H9 (cell line): ENCODE measurements at regions not wholly inside any gene's neighbourhood (a gene's known extent, or its start where the extent isn't known, plus 50 kb on each side); places are given as distances from the start of the nearest gene placed in this dataset.

Experiments
- DNase-seq: peaks from one replicate; pipeline ENCODE4 v3.0.0-alpha.2; 2017
- H2AFZ ChIP-seq: one replicate; pipeline ENCODE4 v1.6.1; 2013; ENCODE audit warnings: mild to moderate bottlenecking, low read length, control low read depth, moderate library complexity
- H2AK5ac ChIP-seq: 2 replicates; pipeline ENCODE4 v1.6.1; 2013; ENCODE audit warnings: low read length, control low read depth, mixed read lengths; ENCODE audit not compliant: insufficient read length
- H2BK120ac ChIP-seq: one replicate; pipeline ENCODE4 v1.6.1; 2013; ENCODE audit warnings: low read depth, mild to moderate bottlenecking, low read length, control low read depth, inconsistent platforms; ENCODE audit not compliant: poor library complexity, severe bottlenecking
- H2BK12ac ChIP-seq: 2 replicates; pipeline ENCODE4 v1.6.1; 2013; ENCODE audit warnings: low read length, control low read depth, mixed read lengths, low read depth; ENCODE audit not compliant: insufficient read length
- H2BK15ac ChIP-seq: 2 replicates; pipeline ENCODE4 v1.6.1; 2013; ENCODE audit warnings: low read depth, low read length, control low read depth
- H2BK20ac ChIP-seq: one replicate; pipeline ENCODE4 v1.6.1; 2013; ENCODE audit warnings: low read depth, mild to moderate bottlenecking, low read length, control low read depth, inconsistent platforms; ENCODE audit not compliant: poor library complexity, severe bottlenecking
- H2BK5ac ChIP-seq: 2 replicates; pipeline ENCODE4 v1.6.1; 2013; ENCODE audit warnings: low read length, control low read depth, mixed read lengths; ENCODE audit not compliant: insufficient read length
- H3K14ac ChIP-seq: 2 replicates; pipeline ENCODE4 v1.6.1; 2013; ENCODE audit warnings: low read length, control low read depth; ENCODE audit not compliant: insufficient read depth
- H3K18ac ChIP-seq: 2 replicates; pipeline ENCODE4 v1.6.1; 2013; ENCODE audit warnings: low read depth, mild to moderate bottlenecking, mixed read lengths, low read length, control low read depth; ENCODE audit not compliant: insufficient read length
- H3K23ac ChIP-seq: 2 replicates; pipeline ENCODE4 v1.6.1; 2013; ENCODE audit warnings: low read length, control low read depth, mixed read lengths, low read depth; ENCODE audit not compliant: insufficient read length
- H3K23me2 ChIP-seq: 2 replicates; pipeline ENCODE4 v1.6.1; 2013; ENCODE audit warnings: low read depth, mild to moderate bottlenecking, mixed read lengths, low read length, control low read depth; ENCODE audit not compliant: insufficient read length, poor library complexity, severe bottlenecking
- H3K27ac ChIP-seq: 2 replicates; pipeline ENCODE4 v1.5.1; 2013; ENCODE audit warnings: low read length, control low read depth, mixed read lengths, low read depth; ENCODE audit not compliant: insufficient read length
- H3K27me3 ChIP-seq: 2 replicates; pipeline ENCODE4 v1.6.1; 2013; ENCODE audit warnings: low read length, control low read depth, inconsistent platforms; ENCODE audit not compliant: insufficient read depth
- H3K4ac ChIP-seq: 2 replicates; pipeline ENCODE4 v1.6.1; 2013; ENCODE audit warnings: low read depth, mild to moderate bottlenecking, control low read depth, inconsistent platforms, low read length, moderate library complexity
- H3K4me1 ChIP-seq: 2 replicates; pipeline ENCODE4 v1.6.1; 2013; ENCODE audit warnings: low read length, control low read depth, inconsistent platforms; ENCODE audit not compliant: insufficient read depth
- H3K4me2 ChIP-seq: 2 replicates; pipeline ENCODE4 v1.6.1; 2013; ENCODE audit warnings: low read length, control low read depth, mixed read lengths; ENCODE audit not compliant: insufficient read length, insufficient read depth
- H3K56ac ChIP-seq: 2 replicates; pipeline ENCODE4 v1.6.1; 2013; ENCODE audit warnings: low read depth, mild to moderate bottlenecking, mixed read lengths, low read length, control low read depth; ENCODE audit not compliant: insufficient read length
- H3K79me1 ChIP-seq: 2 replicates; pipeline ENCODE4 v1.6.1; 2013; ENCODE audit warnings: low read depth, mild to moderate bottlenecking, moderate library complexity, low read length, control low read depth, inconsistent platforms; ENCODE audit not compliant: insufficient read depth, poor library complexity, severe bottlenecking
- H3K79me2 ChIP-seq: 2 replicates; pipeline ENCODE4 v1.6.1; 2013; ENCODE audit warnings: low read length, control low read depth, inconsistent platforms; ENCODE audit not compliant: insufficient read depth
- H3K9ac ChIP-seq: 2 replicates; pipeline ENCODE4 v1.6.1; 2013; ENCODE audit warnings: low read length, control low read depth, mixed read lengths; ENCODE audit not compliant: insufficient read length; ENCODE audit errors: extremely low read depth
- H3K9me3 ChIP-seq: one replicate; pipeline ENCODE4 v1.6.1; 2013; ENCODE audit warnings: low read depth, low read length, inconsistent platforms; ENCODE audit not compliant: control insufficient read depth
- H3T11ph ChIP-seq: one replicate; pipeline ENCODE4 v1.6.1; 2013; ENCODE audit warnings: mild to moderate bottlenecking, low read length, control low read depth, inconsistent platforms
- H4K20me1 ChIP-seq: one replicate; pipeline ENCODE4 v1.6.1; 2013; ENCODE audit not compliant: control insufficient read depth, insufficient read length, insufficient read depth
- H4K5ac ChIP-seq: 2 replicates; pipeline ENCODE4 v1.6.1; 2013; ENCODE audit warnings: low read depth, mild to moderate bottlenecking, mixed read lengths, low read length, control low read depth; ENCODE audit not compliant: insufficient read length
- H4K8ac ChIP-seq: replicated peaks from 2 replicates; pipeline ENCODE4 v1.6.1; 2013; ENCODE audit warnings: low read length, control low read depth, mixed read lengths, low read depth; ENCODE audit not compliant: insufficient read length
- H4K91ac ChIP-seq: 2 replicates; pipeline ENCODE4 v1.6.1; 2013; ENCODE audit warnings: low read depth, mild to moderate bottlenecking, moderate library complexity, mixed read lengths, low read length, control low read depth; ENCODE audit not compliant: insufficient read length
- H3K27ac Mint-ChIP-seq, 3 experiments: 2 replicates in 2 of 3; 3 replicates in 1 of 3; pipeline ENCODE4 v1.8.0; 2020 to 2021; ENCODE audit warnings: mixed read lengths in 3 of 3, mild to moderate bottlenecking in 1 of 3, moderate library complexity in 1 of 3
- H3K27me3 Mint-ChIP-seq: 2 replicates; pipeline ENCODE4 v1.8.0; 2021; ENCODE audit warnings: low read depth, mild to moderate bottlenecking, moderate library complexity, mixed read lengths
- H3K36me3 Mint-ChIP-seq, 3 experiments: 2 replicates in 2 of 3; 3 replicates in 1 of 3; pipeline ENCODE4 v1.8.0; 2020 to 2021; ENCODE audit warnings: low read depth in 3 of 3, mixed read lengths in 3 of 3; ENCODE audit not compliant: insufficient read depth in 1 of 3
- H3K4me1 Mint-ChIP-seq, 2 experiments: 2 replicates each; pipeline ENCODE4 v1.8.0; 2020; ENCODE audit warnings: mixed read lengths in 2 of 2
- H3K4me3 Mint-ChIP-seq, 2 experiments: 2 replicates in 1 of 2; 3 replicates in 1 of 2; pipeline ENCODE4 v1.8.0; 2020 to 2021; ENCODE audit warnings: mild to moderate bottlenecking in 2 of 2, mixed read lengths in 2 of 2, moderate library complexity in 1 of 2
- H3K9me3 Mint-ChIP-seq, 2 experiments: 2 replicates in 1 of 2; 3 replicates in 1 of 2; pipeline ENCODE4 v1.8.0; 2020; ENCODE audit warnings: mild to moderate bottlenecking in 2 of 2, mixed read lengths in 2 of 2, moderate library complexity in 1 of 2
- WGBS: extraction: QIAGEN DNeasy Blood & Tissue Kit; methylation state at CpG from one replicate; pipeline ENCODE4 v1.1.7; 2013; ENCODE audit warnings: missing lambda C conversion rate, low lambda C conversion rate, mixed read lengths; ENCODE audit not compliant: insufficient read length; ENCODE audit errors: extremely low coverage; 5-methylcytosine and 5-hydroxymethylcytosine counted together
- TF ChIP-seq, protein P1 (sequence below): fragments of 200-600 bp; sonication (generic); conservative IDR thresholded peaks from 3 replicates; pipeline ENCODE4 v1.8.0; 2021; ENCODE audit warnings: antibody characterized with exemption, mild to moderate bottlenecking

DNA sequence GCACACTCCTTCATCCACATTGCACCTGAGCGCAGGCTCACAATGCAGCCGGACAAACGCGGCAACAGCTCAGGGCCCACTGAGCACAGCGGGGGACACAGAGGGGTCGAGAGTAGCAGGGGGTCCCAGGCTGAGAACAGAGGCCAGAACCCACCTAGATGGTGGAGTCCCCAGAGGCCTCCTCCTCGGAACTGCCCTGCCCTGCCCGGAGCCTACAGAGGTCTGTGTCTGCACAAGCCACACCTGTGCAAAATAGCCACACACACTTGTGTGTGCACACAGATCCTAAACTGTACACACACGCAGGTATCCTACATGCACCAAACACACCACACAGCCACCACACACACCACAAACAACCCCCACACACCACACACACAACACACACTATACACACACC, 72.8 kb downstream of the TMEM18 start:
- Histone ChIP-seq H3K56ac (no peak overlapping the region), H3K4me1 (no peaks in the 10 kb centered on the region), H3K9ac (no peak overlapping the region), H3K14ac (no peak overlapping the region), H3K79me2 (no peaks in the 10 kb centered on the region), H3K27ac (no peak overlapping the region), H4K20me1 (no peaks in the 10 kb centered on the region), H3K4ac (no peak overlapping the region), H4K91ac (no peak overlapping the region), H2AFZ (no peak overlapping the region), H2BK120ac (no peak overlapping the region), H3K23ac (no peak overlapping the region), H3K23me2 (no peaks in the 10 kb centered on the region), H2AK5ac (no peak overlapping the region), H3K9me3 (no peaks in the 10 kb centered on the region), H2BK5ac (no peak overlapping the region), H2BK12ac (no peak overlapping the region), H3K79me1 (no peaks in the 10 kb centered on the region), H4K8ac (no peak overlapping the region), H4K5ac (no peak overlapping the region), H3K18ac (no peak overlapping the region), H2BK15ac (no peak overlapping the region), H3T11ph (no peak overlapping the region), H3K27me3 (no peaks in the 10 kb centered on the region), H3K4me2 (no peak overlapping the region), H2BK20ac (no peak overlapping the region)
- Mint-ChIP-seq H3K9me3 (no peaks in the 10 kb centered on the region; a peak in 1 of 5 replicates), H3K36me3 (peaks cover 0 to 2% (median 0%) of the 10 kb centered on the region in 3 experiments; a peak in 2 of 7 replicates), H3K4me3 (peak overlapping the region in 1 of 2 experiments; percentile 34; a peak in 1 of 5 replicates), H3K27me3 (peaks cover 7% of the 10 kb centered on the region; the same call in 1 of the 2 replicates), H3K4me1 (peaks cover 2 to 3% of the 10 kb centered on the region in 2 experiments; a peak in 2 of 4 replicates), H3K27ac (no peak overlapping the region)
- DNase-seq = peak; percentile 19
- WGBS = no CpG with 5 or more reads among the region's 9 CpGs
- TF ChIP-seq, protein P1, sequence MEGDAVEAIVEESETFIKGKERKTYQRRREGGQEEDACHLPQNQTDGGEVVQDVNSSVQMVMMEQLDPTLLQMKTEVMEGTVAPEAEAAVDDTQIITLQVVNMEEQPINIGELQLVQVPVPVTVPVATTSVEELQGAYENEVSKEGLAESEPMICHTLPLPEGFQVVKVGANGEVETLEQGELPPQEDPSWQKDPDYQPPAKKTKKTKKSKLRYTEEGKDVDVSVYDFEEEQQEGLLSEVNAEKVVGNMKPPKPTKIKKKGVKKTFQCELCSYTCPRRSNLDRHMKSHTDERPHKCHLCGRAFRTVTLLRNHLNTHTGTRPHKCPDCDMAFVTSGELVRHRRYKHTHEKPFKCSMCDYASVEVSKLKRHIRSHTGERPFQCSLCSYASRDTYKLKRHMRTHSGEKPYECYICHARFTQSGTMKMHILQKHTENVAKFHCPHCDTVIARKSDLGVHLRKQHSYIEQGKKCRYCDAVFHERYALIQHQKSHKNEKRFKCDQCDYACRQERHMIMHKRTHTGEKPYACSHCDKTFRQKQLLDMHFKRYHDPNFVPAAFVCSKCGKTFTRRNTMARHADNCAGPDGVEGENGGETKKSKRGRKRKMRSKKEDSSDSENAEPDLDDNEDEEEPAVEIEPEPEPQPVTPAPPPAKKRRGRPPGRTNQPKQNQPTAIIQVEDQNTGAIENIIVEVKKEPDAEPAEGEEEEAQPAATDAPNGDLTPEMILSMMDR = no peak
